ENCODE measurements at regions not wholly inside any gene's neighbourhood (a gene's known extent, or its start where the extent isn't known, plus 50 kb on each side); places are given as distances from the start of the nearest gene placed in this dataset.
"Not testable (repeated sequence)": the region's sequence is repeated elsewhere in the genome, so short reads cannot be mapped to it uniquely, and the experiment has no call there.

- intact Hi-C loops (cut with DNase I; ENCODE audit: low total_unique reads): no loop called here
- WGBS, 5 donors: 74 to 87% (median 76%) methylated on average over 2 of the region's 2 CpGs
- no peak overlapping the region for H3K4me3 ChIP-seq
- DNase-seq: no peak
- no peaks in the 10 kb centered on the region for H3K4me1 ChIP-seq
- peaks cover 0 to 10% (median 0%) of the 10 kb centered on the region in 8 donors for H3K9me3 ChIP-seq
- H3K36me3 ChIP-seq: no peaks in the 10 kb centered on the region
- no peak overlapping the region for H3K27ac ChIP-seq
- TF ChIP-seq CTCF (IDR thresholded peaks at IDR 0.05 in 8 of 11, conservative IDR thresholded peaks at IDR 0.05 in 3 of 11): no peak
- no peak for TF ChIP-seq POLR2AphosphoS5 (IDR thresholded peaks at IDR 0.05)
- no peak for TF ChIP-seq POLR2A (IDR thresholded peaks at IDR 0.05)
- no peaks in the 10 kb centered on the region for H3K27me3 ChIP-seq (replicated peaks in 1 of 7)
Measured at GRCh38 chr4:13750594-13750993, 123.1 kb upstream of the BOD1L1 start.

GRCh38 chr4:13761581-13761980 is 134.1 kb upstream of the BOD1L1 start:
- H3K36me3 ChIP-seq; H3K27me3 ChIP-seq (replicated peaks in 1 of 7); H3K4me3 ChIP-seq; DNase-seq; intact Hi-C loops (cut with DNase I; ENCODE audit: low total_unique reads); H3K4me1 ChIP-seq; H3K27ac ChIP-seq: not testable (repeated sequence)
- 89 to 96% (median 91%) methylated on average over 15 to 25 of the region's 25 CpGs for WGBS, 5 donors
- H3K9me3 ChIP-seq: peaks cover 0 to 35% (median 21%) of the 10 kb centered on the region in 8 donors

- peaks cover 0 to 30% (median 19%) of the 10 kb centered on the region in 8 donors for H3K9me3 ChIP-seq
- H3K36me3 ChIP-seq: no peaks in the 10 kb centered on the region
- no peak for DNase-seq
- WGBS, 5 donors: 67 to 93% (median 86%) methylated on average over 2 of the region's 2 CpGs
- no peaks in the 10 kb centered on the region for H3K27me3 ChIP-seq (replicated peaks in 1 of 7)
- H3K27ac ChIP-seq: no peak overlapping the region
- TF ChIP-seq POLR2AphosphoS5 (IDR thresholded peaks at IDR 0.05) (no peak), POLR2A (IDR thresholded peaks at IDR 0.05) (no peak), CTCF (IDR thresholded peaks at IDR 0.05 in 8 of 11, conservative IDR thresholded peaks at IDR 0.05 in 3 of 11) (no peak)
- intact Hi-C loops (cut with DNase I; ENCODE audit: low total_unique reads): no loop called here
- no peaks in the 10 kb centered on the region for H3K4me1 ChIP-seq
- H3K4me3 ChIP-seq: no peak overlapping the region
Measured at GRCh38 chr4:13762130-13762529, 134.6 kb upstream of the BOD1L1 start.

- no peak overlapping the region for H3K27ac ChIP-seq
Measured at GRCh38 chr4:13763707-13764106, 136.2 kb upstream of the BOD1L1 start.

More at GRCh38 chr4:13763707-13764106, 136.2 kb upstream of the BOD1L1 start:
- Histone ChIP-seq H3K27me3 (replicated peaks in 1 of 7) (no peaks in the 10 kb centered on the region), H3K4me1 (no peaks in the 10 kb centered on the region), H3K36me3 (no peaks in the 10 kb centered on the region), H3K9me3 (peaks cover 0 to 14% (median 4%) of the 10 kb centered on the region in 8 donors), H3K4me3 (no peak overlapping the region)
- TF ChIP-seq POLR2AphosphoS5 (IDR thresholded peaks at IDR 0.05) (no peak), CTCF (IDR thresholded peaks at IDR 0.05 in 8 of 11, conservative IDR thresholded peaks at IDR 0.05 in 3 of 11) (no peak), POLR2A (IDR thresholded peaks at IDR 0.05) (no peak)
- DNase-seq: no peak
- 79 to 100% (median 82%) methylated on average over 1 of the region's 1 CpG for WGBS, 5 donors
- intact Hi-C loops (cut with DNase I; ENCODE audit: low total_unique reads): no loop called here

Data from spleen (tissue), 11 donors.